Omental fat pad (tissue), 3 donors: ENCODE measurements at regions not wholly inside any gene's neighbourhood (a gene's known extent, or its start where the extent isn't known, plus 50 kb on each side); places are given as distances from the start of the nearest gene placed in this dataset.

Experiments
- ATAC-seq: fragments of 150-250 bp; one replicate; pipeline ENCODE4 v1.9.1; 2016; ENCODE audit warnings: mild to moderate bottlenecking, moderate library complexity; ENCODE audit not compliant: low FRiP score
- DNase-seq: peaks from one replicate; pipeline ENCODE4 v3.0.0-alpha.2; 2019; ENCODE audit warnings: low spot score
- TF ChIP-seq, protein P1 (sequence below), 3 donors: fragments of 450-650 bp; IDR thresholded peaks; one replicate each; pipeline ENCODE4 v1.5.1; 2016 to 2017; ENCODE audit warnings: antibody characterized with exemption in 3 of 3, mild to moderate bottlenecking in 3 of 3, moderate library complexity in 2 of 3

DNA sequence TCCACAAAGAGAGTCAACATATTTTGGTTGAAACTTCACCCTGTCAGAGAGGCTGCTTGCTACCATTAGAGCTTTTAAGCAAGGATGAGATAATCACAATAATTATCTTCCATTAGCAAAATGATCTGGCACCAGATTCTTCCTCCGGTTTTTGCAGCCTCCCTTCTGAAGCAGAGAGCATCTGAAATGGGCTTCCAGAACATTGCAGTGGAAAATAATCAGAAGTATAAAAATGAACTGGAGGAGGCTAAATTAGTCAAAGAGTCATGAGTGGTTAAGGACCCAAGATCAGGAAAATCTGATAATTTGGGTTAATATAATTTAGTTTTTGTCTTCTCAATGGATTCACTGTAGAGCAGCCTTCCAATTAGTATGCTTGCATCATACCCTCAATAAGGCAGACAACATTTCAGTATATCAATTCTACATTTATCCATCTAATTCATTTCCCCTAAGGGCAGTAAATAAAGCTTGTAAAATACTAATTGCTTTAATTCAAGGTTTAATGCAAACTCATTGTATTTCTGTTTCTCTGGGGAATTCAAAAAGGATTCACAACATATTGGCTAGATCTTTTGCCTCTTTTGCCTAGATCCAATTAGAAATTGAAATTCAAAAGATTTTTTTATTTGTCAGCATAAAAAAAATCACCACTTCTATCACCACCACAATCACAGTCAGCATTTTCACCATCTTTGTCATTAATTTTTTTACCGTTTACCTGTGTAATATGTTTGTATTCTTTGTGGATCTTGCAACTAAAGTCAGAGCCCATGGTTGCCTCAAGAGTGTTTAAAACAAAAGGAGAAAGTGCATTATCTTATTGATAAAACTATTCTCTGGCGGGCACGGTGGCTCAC lies 537.2 kb upstream of the DCC start:
- ATAC-seq, result no peak

DNA sequence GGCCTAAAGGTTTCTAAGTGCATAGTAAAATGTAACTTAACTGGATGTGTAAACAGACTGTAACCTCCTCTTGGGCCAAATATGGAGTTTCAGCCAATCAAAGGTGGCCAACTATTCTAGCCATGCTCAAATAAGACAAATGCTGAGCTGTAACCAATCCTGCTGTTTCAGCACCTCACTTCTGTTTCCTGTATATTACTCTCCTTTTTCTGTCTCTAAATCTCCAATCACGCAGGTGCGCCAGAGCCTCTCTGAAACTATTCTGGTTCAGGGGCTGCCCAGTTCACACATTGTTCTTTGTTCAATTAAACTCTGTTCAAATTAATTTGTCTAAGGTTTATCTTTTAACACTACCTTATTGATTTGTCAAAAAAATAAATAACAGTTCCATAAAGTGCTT lies 532.7 kb upstream of the DCC start:
- no peak for DNase-seq
- no peak for ATAC-seq
- TF ChIP-seq, protein P1, sequence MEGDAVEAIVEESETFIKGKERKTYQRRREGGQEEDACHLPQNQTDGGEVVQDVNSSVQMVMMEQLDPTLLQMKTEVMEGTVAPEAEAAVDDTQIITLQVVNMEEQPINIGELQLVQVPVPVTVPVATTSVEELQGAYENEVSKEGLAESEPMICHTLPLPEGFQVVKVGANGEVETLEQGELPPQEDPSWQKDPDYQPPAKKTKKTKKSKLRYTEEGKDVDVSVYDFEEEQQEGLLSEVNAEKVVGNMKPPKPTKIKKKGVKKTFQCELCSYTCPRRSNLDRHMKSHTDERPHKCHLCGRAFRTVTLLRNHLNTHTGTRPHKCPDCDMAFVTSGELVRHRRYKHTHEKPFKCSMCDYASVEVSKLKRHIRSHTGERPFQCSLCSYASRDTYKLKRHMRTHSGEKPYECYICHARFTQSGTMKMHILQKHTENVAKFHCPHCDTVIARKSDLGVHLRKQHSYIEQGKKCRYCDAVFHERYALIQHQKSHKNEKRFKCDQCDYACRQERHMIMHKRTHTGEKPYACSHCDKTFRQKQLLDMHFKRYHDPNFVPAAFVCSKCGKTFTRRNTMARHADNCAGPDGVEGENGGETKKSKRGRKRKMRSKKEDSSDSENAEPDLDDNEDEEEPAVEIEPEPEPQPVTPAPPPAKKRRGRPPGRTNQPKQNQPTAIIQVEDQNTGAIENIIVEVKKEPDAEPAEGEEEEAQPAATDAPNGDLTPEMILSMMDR (IDR thresholded peaks at IDR 0.05), result no peak

More for the DNA sequence above, 537.2 kb upstream of the DCC start:
- TF ChIP-seq, protein P1 (IDR thresholded peaks at IDR 0.05), result no peak
- no peak for DNase-seq

DNA sequence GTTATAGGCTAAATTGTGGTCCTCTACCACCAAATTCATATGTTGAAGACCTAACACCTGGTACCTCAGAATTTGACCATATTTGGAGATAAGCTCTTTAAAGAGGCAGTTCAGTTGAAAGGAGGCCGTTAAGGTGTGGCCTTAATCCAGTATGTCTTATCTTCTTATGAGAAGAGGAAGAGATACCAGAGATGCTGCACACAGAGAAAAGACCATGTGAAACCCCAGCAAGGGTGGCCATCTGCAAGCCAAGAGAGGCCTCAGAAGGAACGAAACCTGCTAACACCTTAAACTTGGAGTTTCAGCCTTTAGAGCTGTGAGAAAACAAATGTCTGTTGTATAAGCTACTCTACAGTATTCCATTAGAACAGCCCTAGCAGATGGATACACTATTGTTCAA lies 528.1 kb upstream of the DCC start:
- DNase-seq (no peak), ATAC-seq (no peak)
- TF ChIP-seq, protein P1 (IDR thresholded peaks at IDR 0.05), result no peak

DNA sequence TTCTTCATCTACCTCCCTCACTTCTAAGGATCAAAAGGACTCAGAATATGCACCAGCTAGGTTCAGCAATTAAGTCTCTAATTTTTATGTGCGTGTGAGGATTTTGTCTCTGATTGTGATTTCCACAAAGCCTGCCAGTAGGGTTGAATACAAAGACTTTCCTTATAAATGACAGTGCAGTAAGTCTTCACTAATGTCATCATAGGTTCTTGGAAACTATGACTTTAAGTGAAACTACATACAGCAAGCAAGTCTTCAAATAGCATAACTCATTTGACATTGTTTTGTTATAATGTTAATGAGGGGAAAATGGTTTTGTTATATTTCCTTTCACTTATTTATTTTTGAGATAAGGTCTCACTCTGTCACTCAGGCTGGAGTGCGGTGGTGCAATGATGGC lies 526.3 kb upstream of the DCC start:
- ATAC-seq (no peak), DNase-seq (no peak)
- TF ChIP-seq, protein P1 (IDR thresholded peaks at IDR 0.05), result no peak

GRCh38 chr18:51821610-51822009 lies 518.4 kb upstream of the DCC start:
- ATAC-seq, result no peak
- TF ChIP-seq, protein P1 (IDR thresholded peaks at IDR 0.05), result no peak
- DNase-seq, result no peak

GRCh38 chr18:51824746-51825145 lies 515.3 kb upstream of the DCC start:
- ATAC-seq (no peak), DNase-seq (no peak)
- TF ChIP-seq, protein P1 (IDR thresholded peaks at IDR 0.05), result no peak

DNA sequence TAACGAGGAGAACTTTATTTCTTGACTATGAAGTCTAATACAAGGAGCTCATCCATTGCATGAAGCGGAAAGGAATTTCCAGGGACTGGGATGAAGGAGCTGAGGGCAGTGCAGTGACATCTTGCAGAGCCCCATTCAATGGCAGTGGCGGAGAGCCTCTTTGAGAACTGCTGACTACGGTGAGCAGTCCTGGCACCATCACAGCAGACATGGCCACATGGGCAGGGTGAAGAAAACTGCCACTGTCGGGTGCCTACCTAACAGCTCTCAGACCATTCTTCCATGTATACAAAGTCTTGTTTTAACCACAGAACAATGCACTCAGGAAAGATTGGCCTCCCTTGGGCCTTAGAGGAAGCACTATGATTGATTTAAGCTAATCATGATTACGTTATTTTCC lies 506.1 kb upstream of the DCC start:
- DNase-seq, result no peak
- no peak for ATAC-seq
- TF ChIP-seq, protein P1 (IDR thresholded peaks at IDR 0.05), result no peak
